ENCODE measurements at regions not wholly inside any gene's neighbourhood (a gene's known extent, or its start where the extent isn't known, plus 50 kb on each side); places are given as distances from the start of the nearest gene placed in this dataset.

GRCh38 chr7:142450206-142450605 lies 192.3 kb upstream of the PRSS58 start:
- TF ChIP-seq, protein P1, sequence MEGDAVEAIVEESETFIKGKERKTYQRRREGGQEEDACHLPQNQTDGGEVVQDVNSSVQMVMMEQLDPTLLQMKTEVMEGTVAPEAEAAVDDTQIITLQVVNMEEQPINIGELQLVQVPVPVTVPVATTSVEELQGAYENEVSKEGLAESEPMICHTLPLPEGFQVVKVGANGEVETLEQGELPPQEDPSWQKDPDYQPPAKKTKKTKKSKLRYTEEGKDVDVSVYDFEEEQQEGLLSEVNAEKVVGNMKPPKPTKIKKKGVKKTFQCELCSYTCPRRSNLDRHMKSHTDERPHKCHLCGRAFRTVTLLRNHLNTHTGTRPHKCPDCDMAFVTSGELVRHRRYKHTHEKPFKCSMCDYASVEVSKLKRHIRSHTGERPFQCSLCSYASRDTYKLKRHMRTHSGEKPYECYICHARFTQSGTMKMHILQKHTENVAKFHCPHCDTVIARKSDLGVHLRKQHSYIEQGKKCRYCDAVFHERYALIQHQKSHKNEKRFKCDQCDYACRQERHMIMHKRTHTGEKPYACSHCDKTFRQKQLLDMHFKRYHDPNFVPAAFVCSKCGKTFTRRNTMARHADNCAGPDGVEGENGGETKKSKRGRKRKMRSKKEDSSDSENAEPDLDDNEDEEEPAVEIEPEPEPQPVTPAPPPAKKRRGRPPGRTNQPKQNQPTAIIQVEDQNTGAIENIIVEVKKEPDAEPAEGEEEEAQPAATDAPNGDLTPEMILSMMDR (IDR thresholded peaks at IDR 0.05): no peak
- no peak for TF ChIP-seq POLR2A (IDR thresholded peaks at IDR 0.05)

Measured in testis (tissue), 2 donors.